Kidney (tissue), 13 donors: ENCODE measurements at regions not wholly inside any gene's neighbourhood (a gene's known extent, or its start where the extent isn't known, plus 50 kb on each side); places are given as distances from the start of the nearest gene placed in this dataset.

ENCODE experiments used
- DNase-seq, 5 donors: peaks; one replicate each; pipeline ENCODE4 v3.0.0-alpha.2; 2013 to 2020
- FAIRE-seq: peaks from 2 replicates; lab custom pipeline; 2012; peaks lifted over from hg19 to GRCh38; lab: Jason Lieb, UNC
- H3K27ac ChIP-seq, 2 donors: one replicate each; pipeline ENCODE4 v1.7.0; 2013; ENCODE audit warnings: low read depth in 2 of 2, low read length in 2 of 2, inconsistent platforms in 1 of 2
- H3K27me3 ChIP-seq: one replicate; pipeline ENCODE4 v1.7.1; 2013; ENCODE audit warnings: low read length, inconsistent platforms; ENCODE audit not compliant: control insufficient read depth, insufficient read depth
- H3K36me3 ChIP-seq, 3 donors: one replicate each; pipeline versions ENCODE4 v1.7.0 to v1.7.1; 2013; ENCODE audit warnings: low read length in 3 of 3, control low read depth in 1 of 3, inconsistent platforms in 1 of 3; ENCODE audit not compliant: insufficient read depth in 3 of 3, control insufficient read depth in 2 of 3
- H3K4me1 ChIP-seq, 3 donors: one replicate each; pipeline versions ENCODE4 v1.7.0 to v1.7.1; 2013; ENCODE audit warnings: low read length in 3 of 3, inconsistent platforms in 1 of 3, low read depth in 1 of 3; ENCODE audit not compliant: control insufficient read depth in 2 of 3, insufficient read depth in 2 of 3
- H3K4me3 ChIP-seq, 3 donors: one replicate each; pipeline versions ENCODE4 v1.7.0 to v1.8.1; 2013; ENCODE audit warnings: low read length in 3 of 3, control low read depth in 1 of 3, inconsistent platforms in 1 of 3
- H3K9ac ChIP-seq, 3 donors: one replicate each; pipeline versions ENCODE4 v1.7.0 to v1.7.1; 2013; ENCODE audit warnings: low read length in 3 of 3, control low read depth in 1 of 3, inconsistent platforms in 1 of 3
- H3K9me3 ChIP-seq, 3 donors: one replicate each; pipeline versions ENCODE4 v1.7.0 to v1.7.1; 2013; ENCODE audit warnings: low read length in 3 of 3, control low read depth in 1 of 3, inconsistent platforms in 1 of 3; ENCODE audit not compliant: control insufficient read depth in 2 of 3, insufficient read depth in 1 of 3
- CTCF ChIP-seq: IDR thresholded peaks from 3 replicates; pipeline ENCODE4 v1.5.1; 2012; ENCODE audit warnings: mild to moderate bottlenecking, moderate library complexity, borderline replicate concordance; ENCODE audit not compliant: insufficient read depth; ENCODE audit errors: extremely low read depth
- intact Hi-C: fragments of 100-400 bp; cut with DNase I; formaldehyde crosslinking; loops from one replicate; pipeline ENCODE4 v1.11.1; 2022
- donor health status: control.
- donor health status: control.
- donor health status: control.
- donor health status: control.
- donor health status: control.
- donor health status: DM: yes; HTN: yes; CAD: no.
- donor health status: Normal renal cell carcinoma (clear cell type).

- H3K36me3 ChIP-seq, result no peaks in the 10 kb centered on the region
- H3K9ac ChIP-seq, result no peak overlapping the region
- H3K27me3 ChIP-seq, result no peaks in the 10 kb centered on the region
- no peak for TF ChIP-seq CTCF
- intact Hi-C loops, result no loop called here
- DNase-seq (no peak), FAIRE-seq (no peak)
- no peak overlapping the region for H3K4me3 ChIP-seq
- no peaks in the 10 kb centered on the region for H3K9me3 ChIP-seq
- H3K4me1 ChIP-seq, result no peaks in the 10 kb centered on the region
- H3K27ac ChIP-seq, result no peak overlapping the region
Measured at GRCh38 chr13:62924395-62924794, 1508.7 kb upstream of the PCDH20 start.

GRCh38 chr13:62920159-62920558 is 1504.5 kb upstream of the PCDH20 start:
- no peaks in the 10 kb centered on the region for H3K9me3 ChIP-seq
- DNase-seq (no peak), FAIRE-seq (no peak)
- H3K4me1 ChIP-seq, result no peaks in the 10 kb centered on the region
- TF ChIP-seq CTCF, result no peak
- intact Hi-C loops, result no loop called here
- no peak overlapping the region for H3K9ac ChIP-seq
- no peak overlapping the region for H3K4me3 ChIP-seq
- H3K27me3 ChIP-seq, result no peaks in the 10 kb centered on the region
- H3K27ac ChIP-seq, result no peak overlapping the region
- H3K36me3 ChIP-seq, result no peaks in the 10 kb centered on the region

GRCh38 chr13:62919491-62919890 is 1503.8 kb upstream of the PCDH20 start:
- H3K27me3 ChIP-seq, result no peaks in the 10 kb centered on the region
- no peaks in the 10 kb centered on the region for H3K36me3 ChIP-seq
- DNase-seq (peak in 1 of 5 donors; percentile 46), FAIRE-seq (no peak)
- TF ChIP-seq CTCF, result no peak
- H3K4me1 ChIP-seq, result no peaks in the 10 kb centered on the region
- intact Hi-C loops, result no loop called here
- H3K4me3 ChIP-seq, result no peak overlapping the region
- no peaks in the 10 kb centered on the region for H3K9me3 ChIP-seq
- no peak overlapping the region for H3K9ac ChIP-seq
- no peak overlapping the region for H3K27ac ChIP-seq

GRCh38 chr13:62910541-62911060 is 1495.0 kb upstream of the PCDH20 start:
- Histone ChIP-seq H3K27me3 (no peaks in the 10 kb centered on the region), H3K9me3 (no peaks in the 10 kb centered on the region), H3K4me3 (no peak overlapping the region), H3K4me1 (no peaks in the 10 kb centered on the region), H3K36me3 (no peaks in the 10 kb centered on the region), H3K27ac (no peak overlapping the region), H3K9ac (no peak overlapping the region)
- DNase-seq, result no peak
- intact Hi-C loops, result no loop called here
- no peak for TF ChIP-seq CTCF
- FAIRE-seq, result no peak
